ENCODE measurements at regions not wholly inside any gene's neighbourhood (a gene's known extent, or its start where the extent isn't known, plus 50 kb on each side); places are given as distances from the start of the nearest gene placed in this dataset.

GRCh38 chr14:100981809-100982208 lies 78.3 kb upstream of the RTL1 start:
- TF ChIP-seq, protein P1, sequence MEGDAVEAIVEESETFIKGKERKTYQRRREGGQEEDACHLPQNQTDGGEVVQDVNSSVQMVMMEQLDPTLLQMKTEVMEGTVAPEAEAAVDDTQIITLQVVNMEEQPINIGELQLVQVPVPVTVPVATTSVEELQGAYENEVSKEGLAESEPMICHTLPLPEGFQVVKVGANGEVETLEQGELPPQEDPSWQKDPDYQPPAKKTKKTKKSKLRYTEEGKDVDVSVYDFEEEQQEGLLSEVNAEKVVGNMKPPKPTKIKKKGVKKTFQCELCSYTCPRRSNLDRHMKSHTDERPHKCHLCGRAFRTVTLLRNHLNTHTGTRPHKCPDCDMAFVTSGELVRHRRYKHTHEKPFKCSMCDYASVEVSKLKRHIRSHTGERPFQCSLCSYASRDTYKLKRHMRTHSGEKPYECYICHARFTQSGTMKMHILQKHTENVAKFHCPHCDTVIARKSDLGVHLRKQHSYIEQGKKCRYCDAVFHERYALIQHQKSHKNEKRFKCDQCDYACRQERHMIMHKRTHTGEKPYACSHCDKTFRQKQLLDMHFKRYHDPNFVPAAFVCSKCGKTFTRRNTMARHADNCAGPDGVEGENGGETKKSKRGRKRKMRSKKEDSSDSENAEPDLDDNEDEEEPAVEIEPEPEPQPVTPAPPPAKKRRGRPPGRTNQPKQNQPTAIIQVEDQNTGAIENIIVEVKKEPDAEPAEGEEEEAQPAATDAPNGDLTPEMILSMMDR (IDR thresholded peaks at IDR 0.05), result no peak
- TF ChIP-seq POLR2AphosphoS5 (IDR thresholded peaks at IDR 0.05) (no peak), POLR2A (IDR thresholded peaks at IDR 0.05) (no peak)
- Histone ChIP-seq H3K4me3 (no peak overlapping the region), H3K9me3 (no peaks in the 10 kb centered on the region), H3K27ac (no peak overlapping the region), H3K27me3 (replicated peaks; ENCODE audit: insufficient read depth) (no peaks in the 10 kb centered on the region), H3K36me3 (no peaks in the 10 kb centered on the region), H3K4me1 (replicated peaks) (no peaks in the 10 kb centered on the region)
- DNase-seq (ENCODE audit: low spot score), result no peak
- intact Hi-C loops (cut with DNase I), result no loop called here
- 85% methylated on average over 3 of the region's 3 CpGs for WGBS

DNA sequence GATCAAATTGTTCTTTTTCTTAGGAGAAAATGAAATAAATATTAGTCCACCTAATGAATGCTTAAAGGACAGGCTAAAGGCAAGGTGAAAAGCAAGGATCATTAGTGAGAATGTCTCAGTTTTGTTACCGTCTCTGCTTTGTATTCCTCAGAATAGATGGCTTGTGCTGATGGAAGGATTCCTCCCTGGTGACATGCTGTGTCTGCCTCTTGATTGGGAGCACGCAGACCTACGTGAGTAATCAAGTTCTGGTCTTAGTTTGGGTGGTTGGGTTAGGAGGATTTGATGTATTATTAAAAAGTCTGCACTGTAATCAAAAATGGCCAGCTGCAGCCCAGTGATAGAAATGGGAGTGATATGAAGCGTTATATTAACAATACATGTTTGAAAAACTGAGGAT lies 78.8 kb upstream of the RTL1 start:
- Histone ChIP-seq H3K27me3 (replicated peaks; ENCODE audit: insufficient read depth) (no peaks in the 10 kb centered on the region), H3K4me1 (replicated peaks) (no peaks in the 10 kb centered on the region), H3K27ac (no peak overlapping the region), H3K4me3 (no peak overlapping the region), H3K36me3 (no peaks in the 10 kb centered on the region), H3K9me3 (no peaks in the 10 kb centered on the region)
- DNase-seq (ENCODE audit: low spot score), result no peak
- TF ChIP-seq, protein P1 (IDR thresholded peaks at IDR 0.05), result no peak
- intact Hi-C loops (cut with DNase I), result no loop called here
- 77% methylated on average over 4 of the region's 4 CpGs for WGBS

GRCh38 chr14:100982762-100983161 lies 79.2 kb upstream of the RTL1 start:
- Histone ChIP-seq H3K27ac (no peak overlapping the region), H3K4me1 (replicated peaks) (no peaks in the 10 kb centered on the region), H3K27me3 (replicated peaks; ENCODE audit: insufficient read depth) (no peaks in the 10 kb centered on the region), H3K36me3 (no peaks in the 10 kb centered on the region), H3K9me3 (no peaks in the 10 kb centered on the region), H3K4me3 (no peak overlapping the region)
- intact Hi-C loops (cut with DNase I), result no loop called here
- 82% methylated on average over 6 of the region's 6 CpGs for WGBS
- no peak for TF ChIP-seq POLR2A (IDR thresholded peaks at IDR 0.05)
- TF ChIP-seq, protein P1 (IDR thresholded peaks at IDR 0.05), result no peak
- TF ChIP-seq POLR2AphosphoS5 (IDR thresholded peaks at IDR 0.05), result no peak
- no peak for DNase-seq (ENCODE audit: low spot score)

GRCh38 chr14:100983710-100984109 lies 80.2 kb upstream of the RTL1 start:
- DNase-seq (ENCODE audit: low spot score), result no peak
- H3K27ac ChIP-seq, result no peak overlapping the region
- H3K4me1 ChIP-seq (replicated peaks), result no peaks in the 10 kb centered on the region
- no peak overlapping the region for H3K4me3 ChIP-seq
- no peaks in the 10 kb centered on the region for H3K9me3 ChIP-seq
- intact Hi-C loops (cut with DNase I), result no loop called here
- TF ChIP-seq, protein P1 (IDR thresholded peaks at IDR 0.05), result no peak
- TF ChIP-seq POLR2AphosphoS5 (IDR thresholded peaks at IDR 0.05) (no peak), POLR2A (IDR thresholded peaks at IDR 0.05) (no peak)
- WGBS, result 90% methylated on average over 5 of the region's 5 CpGs
- H3K27me3 ChIP-seq (replicated peaks; ENCODE audit: insufficient read depth), result no peaks in the 10 kb centered on the region
- no peaks in the 10 kb centered on the region for H3K36me3 ChIP-seq

GRCh38 chr14:100988011-100988410 lies 84.5 kb upstream of the RTL1 start:
- no peaks in the 10 kb centered on the region for H3K9me3 ChIP-seq
- no peak for DNase-seq (ENCODE audit: low spot score)
- H3K27me3 ChIP-seq (replicated peaks; ENCODE audit: insufficient read depth), result no peaks in the 10 kb centered on the region
- no peak overlapping the region for H3K27ac ChIP-seq
- no peaks in the 10 kb centered on the region for H3K36me3 ChIP-seq
- intact Hi-C loops (cut with DNase I), result no loop called here
- TF ChIP-seq POLR2A (IDR thresholded peaks at IDR 0.05) (no peak), POLR2AphosphoS5 (IDR thresholded peaks at IDR 0.05) (no peak)
- TF ChIP-seq, protein P1 (IDR thresholded peaks at IDR 0.05), result no peak
- no peaks in the 10 kb centered on the region for H3K4me1 ChIP-seq (replicated peaks)
- H3K4me3 ChIP-seq, result no peak overlapping the region
- 73% methylated on average over 1 of the region's 1 CpG for WGBS

Data from prostate gland (tissue), 2 donors.